RKO (cell line): ENCODE measurements at regions not wholly inside any gene's neighbourhood (a gene's known extent, or its start where the extent isn't known, plus 50 kb on each side); places are given as distances from the start of the nearest gene placed in this dataset.
A peak's percentile ranks its signal among the peaks of the same experiment; 100 is the strongest.

Experiments used
- DNase-seq: peaks from one replicate; pipeline ENCODE4 v3.0.0-alpha.2; 2016; ENCODE audit warnings: low spot score

DNA sequence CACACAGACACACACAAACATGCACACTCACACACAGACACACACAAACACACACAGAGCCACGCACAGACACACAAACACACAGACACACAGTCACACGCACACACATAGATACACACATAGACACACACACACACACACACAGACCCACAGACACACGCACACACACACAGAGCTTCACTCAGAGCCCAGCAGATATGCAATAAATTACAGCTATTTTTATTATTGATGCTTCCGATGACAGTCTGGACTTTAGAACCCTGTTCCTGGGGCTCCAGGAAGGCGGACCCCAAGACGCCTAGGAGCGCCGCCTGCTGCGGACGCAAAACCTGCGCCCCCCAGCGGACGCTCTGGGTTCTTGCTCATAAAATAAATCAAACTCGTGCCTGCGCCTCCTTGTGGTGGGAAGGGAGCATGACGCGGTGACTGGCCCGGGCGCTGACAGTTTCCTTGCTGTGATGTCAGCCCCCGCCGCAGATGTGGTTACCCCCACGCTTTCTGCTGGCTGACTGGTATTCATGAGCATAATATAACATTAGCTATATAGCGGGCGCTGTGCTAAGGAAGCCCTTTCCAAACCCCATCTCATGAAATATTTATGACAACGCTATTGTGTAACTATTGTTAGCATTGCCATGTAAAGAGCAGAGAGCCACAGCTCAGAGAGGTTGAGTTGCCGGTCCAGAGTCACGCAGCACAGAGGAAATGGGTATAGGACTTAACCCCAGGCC lies 64.4 kb upstream of the TM9SF2 start:
- peak; percentile 84 for DNase-seq

DNA sequence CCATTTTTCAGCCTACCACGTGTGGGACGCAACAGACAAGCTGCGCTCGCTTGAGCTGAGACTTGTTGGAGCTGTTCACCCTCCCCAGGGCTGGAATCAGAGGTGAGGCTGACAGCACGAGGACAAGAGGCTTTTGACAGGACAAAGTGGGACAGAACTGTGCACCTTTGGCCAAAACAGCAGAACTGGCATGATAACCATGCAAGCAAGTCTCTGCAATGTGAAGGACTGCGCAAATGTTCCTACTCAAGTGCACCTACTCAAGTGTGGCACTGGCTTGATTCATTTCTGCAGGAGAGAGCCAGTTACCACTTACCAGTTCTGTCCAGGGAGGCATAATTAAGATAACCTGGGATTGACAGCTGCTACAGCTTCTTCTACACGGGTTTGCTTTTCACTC lies 62.2 kb upstream of the TM9SF2 start:
- DNase-seq, result no peak

DNA sequence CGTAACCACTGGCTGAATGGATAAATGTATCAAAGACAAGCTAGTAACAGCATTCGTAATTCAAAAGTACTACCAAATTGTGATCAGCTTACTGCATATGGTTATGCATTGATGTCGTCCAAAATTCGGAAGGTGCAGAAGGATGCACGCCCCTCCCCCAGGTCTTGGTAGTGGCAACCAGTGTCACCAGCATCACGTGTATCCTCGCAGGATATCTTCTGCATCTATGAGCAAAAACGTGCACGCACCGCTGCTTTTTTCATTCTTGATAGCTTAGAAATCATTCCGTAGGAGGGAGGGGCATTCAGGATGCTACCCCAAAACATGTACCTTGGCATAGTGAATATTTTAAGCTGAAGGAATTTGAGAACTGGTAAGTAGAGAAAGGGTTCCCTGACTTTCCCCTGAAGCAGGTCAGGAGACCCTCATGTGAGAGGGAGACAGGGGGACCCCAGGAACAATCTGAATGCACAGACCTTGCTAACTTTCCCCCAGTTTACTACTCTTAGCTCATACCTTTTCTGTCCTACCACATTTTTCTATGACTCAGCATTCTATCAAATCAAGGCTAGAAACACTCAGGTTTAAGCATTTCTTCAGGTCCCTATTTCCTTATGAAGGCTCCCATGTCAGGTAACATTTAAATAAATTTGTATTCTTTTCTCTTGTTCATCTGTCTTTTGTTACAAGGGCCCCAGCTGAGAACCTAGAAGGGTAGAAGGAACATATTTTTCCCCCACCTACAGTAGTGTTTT lies 61.2 kb upstream of the TM9SF2 start:
- DNase-seq, result no peak

DNA sequence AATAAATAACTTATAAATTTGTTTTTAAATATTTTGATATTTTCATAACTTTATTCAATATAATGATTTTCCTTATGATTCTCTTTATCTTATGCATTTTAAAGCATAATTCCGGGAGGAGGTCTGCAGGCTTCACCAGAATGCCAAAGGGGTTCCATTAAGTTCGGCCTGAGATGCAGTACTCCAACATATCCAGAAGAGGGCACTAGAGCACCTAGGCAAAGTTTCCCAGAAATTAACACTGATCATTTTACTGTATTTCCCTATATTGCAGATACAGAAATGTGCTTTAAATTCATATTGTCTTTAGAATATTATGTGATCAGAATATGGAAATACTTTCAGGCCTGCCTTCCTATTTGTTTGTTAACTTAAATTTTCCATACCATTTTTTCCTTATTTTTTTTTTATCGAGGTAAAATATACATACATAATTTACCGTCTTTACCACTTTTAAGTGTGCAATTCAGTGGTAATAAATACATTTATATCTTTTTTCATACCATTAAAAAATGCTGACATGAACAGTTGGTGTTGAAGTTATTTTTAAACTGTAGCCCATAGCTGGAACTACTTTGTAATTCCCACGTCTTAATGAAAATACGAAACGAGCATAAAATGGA lies 58.9 kb upstream of the TM9SF2 start:
- peak; percentile 47 for DNase-seq

DNA sequence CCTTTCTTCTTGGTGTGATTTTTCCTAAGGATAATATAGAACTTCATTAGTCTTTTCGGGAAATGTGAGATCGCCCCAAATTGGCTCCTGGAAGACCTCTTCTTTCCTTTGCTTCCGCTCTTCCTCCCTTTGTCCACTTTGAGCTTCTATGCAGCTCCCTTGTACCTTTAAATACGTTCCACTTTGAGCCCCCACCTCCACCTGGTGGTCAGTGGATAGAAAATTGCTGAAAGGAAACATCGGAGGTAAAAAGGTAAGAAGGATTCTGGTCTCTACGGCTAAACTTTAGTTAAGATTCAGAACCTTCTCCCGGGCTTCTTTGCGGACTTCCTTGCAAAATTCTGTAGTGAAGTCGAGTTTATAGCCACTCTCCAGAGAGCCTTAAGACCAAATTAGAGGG lies 55.0 kb upstream of the TM9SF2 start:
- no peak for DNase-seq

DNA sequence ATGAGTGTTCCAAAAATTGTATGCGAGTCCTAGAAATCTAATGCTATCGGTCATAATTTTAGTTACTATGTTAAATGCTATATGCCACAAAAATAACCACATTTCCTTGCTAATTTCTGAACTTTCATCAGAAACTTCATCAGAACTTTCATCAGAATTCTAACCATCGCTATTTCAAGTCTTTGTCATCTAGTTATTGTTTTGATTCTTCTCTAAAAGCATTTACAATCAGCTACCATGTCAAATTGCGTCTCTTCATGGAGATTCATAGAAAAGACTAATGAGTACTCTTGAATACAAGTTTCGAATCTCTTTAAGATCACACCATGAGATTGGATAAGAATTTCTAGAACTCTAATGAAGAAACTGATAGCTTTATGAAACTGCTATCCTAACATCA lies 52.7 kb upstream of the TM9SF2 start:
- no peak for DNase-seq

DNA sequence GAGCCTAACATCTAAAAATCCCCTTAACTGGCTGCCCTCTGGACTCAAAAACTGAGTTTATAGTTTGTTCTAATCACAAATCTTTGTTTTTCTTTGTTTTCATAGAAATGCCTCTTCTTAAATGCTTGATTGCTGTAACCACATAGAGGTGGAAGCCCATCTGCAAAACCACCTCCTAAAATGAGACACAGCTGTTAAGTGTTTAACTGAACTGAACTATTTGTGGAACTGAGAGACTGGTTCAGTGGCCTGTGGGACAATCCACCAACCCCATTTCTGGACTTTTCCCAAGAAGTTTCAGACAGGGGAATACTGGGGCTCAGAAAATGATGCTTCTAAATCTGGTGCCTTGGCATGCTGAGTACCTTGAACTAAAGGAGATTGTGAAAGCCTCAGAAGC lies 50.9 kb upstream of the TM9SF2 start:
- DNase-seq, result no peak
